GM19240 (cell line): ENCODE measurements at regions not wholly inside any gene's neighbourhood (a gene's known extent, or its start where the extent isn't known, plus 50 kb on each side); places are given as distances from the start of the nearest gene placed in this dataset.
"Not testable (repeated sequence)": the region's sequence is repeated elsewhere in the genome, so short reads cannot be mapped to it uniquely, and the experiment has no call there.

Experiments used
- DNase-seq: peaks from one replicate; pipeline ENCODE4 v3.0.0; 2011; ENCODE audit warnings: low spot score; ENCODE audit not compliant: insufficient read length

GRCh38 chr9:3773362-3774060 is 247.7 kb upstream of the RFX3 start:
- DNase-seq: no peak

- DNase-seq: no peak
These were observed 243.8 kb upstream of the RFX3 start for GRCh38 chr9:3769646-3770045.

GRCh38 chr9:3768712-3769457 is 243.1 kb upstream of the RFX3 start:
- DNase-seq: no peak

- no peak for DNase-seq
These were observed 242.5 kb upstream of the RFX3 start for GRCh38 chr9:3768286-3768685.

GRCh38 chr9:3762076-3762475 is 236.3 kb upstream of the RFX3 start:
- no peak for DNase-seq

GRCh38 chr9:3760031-3760430 is 234.2 kb upstream of the RFX3 start:
- DNase-seq: no peak

- DNase-seq: no peak
These were observed 233.2 kb upstream of the RFX3 start for GRCh38 chr9:3758816-3759576.

- DNase-seq: no peak
These were observed 230.3 kb upstream of the RFX3 start for GRCh38 chr9:3756071-3756470.

GRCh38 chr9:3751125-3751758 is 225.4 kb upstream of the RFX3 start:
- no peak for DNase-seq

GRCh38 chr9:3750321-3750720 is 224.5 kb upstream of the RFX3 start:
- no peak for DNase-seq

- no peak for DNase-seq
These were observed 220.8 kb upstream of the RFX3 start for GRCh38 chr9:3746296-3747275.

GRCh38 chr9:3743901-3744413 is 218.2 kb upstream of the RFX3 start:
- DNase-seq: no peak

- DNase-seq: no peak
These were observed 216.8 kb upstream of the RFX3 start for GRCh38 chr9:3742586-3742985.

- no peak for DNase-seq
These were observed 215.9 kb upstream of the RFX3 start for GRCh38 chr9:3741729-3742128.

- DNase-seq: no peak
These were observed 215.1 kb upstream of the RFX3 start for GRCh38 chr9:3740690-3741419.

GRCh38 chr9:3736161-3736560 is 210.4 kb upstream of the RFX3 start:
- DNase-seq: no peak

GRCh38 chr9:3735251-3735650 is 209.4 kb upstream of the RFX3 start:
- no peak for DNase-seq

- DNase-seq: not testable (repeated sequence)
These were observed 207.9 kb upstream of the RFX3 start for GRCh38 chr9:3733527-3734262.

GRCh38 chr9:3733039-3733408 is 207.2 kb upstream of the RFX3 start:
- DNase-seq: no peak
